ENCODE measurements at regions not wholly inside any gene's neighbourhood (a gene's known extent, or its start where the extent isn't known, plus 50 kb on each side); places are given as distances from the start of the nearest gene placed in this dataset.

DNA sequence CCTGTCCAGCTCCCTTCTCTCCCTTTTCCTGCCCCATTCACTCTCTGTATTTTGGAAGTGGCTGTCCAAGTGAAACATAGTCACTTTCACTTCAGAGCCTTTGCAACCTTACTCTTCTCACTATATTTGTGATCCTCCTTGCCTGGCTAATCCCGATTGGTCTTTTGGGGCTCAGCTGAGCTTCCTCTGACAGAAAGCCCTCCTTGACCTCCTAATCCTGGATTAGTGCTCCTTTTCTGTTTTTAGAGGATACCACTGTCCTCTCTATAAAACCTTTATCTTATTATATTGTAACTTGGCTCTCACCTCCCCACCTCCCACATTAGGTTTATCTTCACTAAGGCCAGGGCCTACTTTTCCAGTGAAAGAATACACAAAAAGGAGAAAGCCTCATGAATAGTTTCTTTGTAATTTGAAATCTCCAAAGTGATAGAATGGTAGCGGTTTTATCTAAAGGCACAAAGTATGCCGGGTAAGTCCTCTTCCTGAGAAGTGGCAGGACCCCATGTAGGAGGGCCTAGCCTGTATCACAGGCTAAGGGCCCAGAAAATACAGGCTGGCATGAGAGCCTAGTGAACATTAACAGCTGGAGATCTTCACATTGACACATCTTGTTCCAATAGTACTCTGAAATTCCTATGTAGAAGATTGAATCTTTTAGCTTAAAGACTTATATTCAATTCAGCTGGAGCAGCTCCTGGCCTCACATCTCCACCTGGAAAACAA lies 83.1 kb upstream of the GAREM1 start:
- no peak for ATAC-seq
- no peaks in the 10 kb centered on the region for H3K9me3 ChIP-seq
- DNase-seq: no peak
- TF ChIP-seq, protein P1, sequence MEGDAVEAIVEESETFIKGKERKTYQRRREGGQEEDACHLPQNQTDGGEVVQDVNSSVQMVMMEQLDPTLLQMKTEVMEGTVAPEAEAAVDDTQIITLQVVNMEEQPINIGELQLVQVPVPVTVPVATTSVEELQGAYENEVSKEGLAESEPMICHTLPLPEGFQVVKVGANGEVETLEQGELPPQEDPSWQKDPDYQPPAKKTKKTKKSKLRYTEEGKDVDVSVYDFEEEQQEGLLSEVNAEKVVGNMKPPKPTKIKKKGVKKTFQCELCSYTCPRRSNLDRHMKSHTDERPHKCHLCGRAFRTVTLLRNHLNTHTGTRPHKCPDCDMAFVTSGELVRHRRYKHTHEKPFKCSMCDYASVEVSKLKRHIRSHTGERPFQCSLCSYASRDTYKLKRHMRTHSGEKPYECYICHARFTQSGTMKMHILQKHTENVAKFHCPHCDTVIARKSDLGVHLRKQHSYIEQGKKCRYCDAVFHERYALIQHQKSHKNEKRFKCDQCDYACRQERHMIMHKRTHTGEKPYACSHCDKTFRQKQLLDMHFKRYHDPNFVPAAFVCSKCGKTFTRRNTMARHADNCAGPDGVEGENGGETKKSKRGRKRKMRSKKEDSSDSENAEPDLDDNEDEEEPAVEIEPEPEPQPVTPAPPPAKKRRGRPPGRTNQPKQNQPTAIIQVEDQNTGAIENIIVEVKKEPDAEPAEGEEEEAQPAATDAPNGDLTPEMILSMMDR (IDR thresholded peaks at IDR 0.05): no peak
- no peak for TF ChIP-seq POLR2A (IDR thresholded peaks at IDR 0.05)
- H3K36me3 ChIP-seq (replicated peaks in 1 of 2; ENCODE audit: insufficient read depth in 1 of 2, low read depth in 2 of 2): no peaks in the 10 kb centered on the region
- no peak overlapping the region for H3K27ac ChIP-seq
- 61% methylated on average over 3 of the region's 3 CpGs for WGBS, 2 donors
- H3K27me3 ChIP-seq: no peaks in the 10 kb centered on the region
- no peak overlapping the region for H3K4me3 ChIP-seq
- H3K4me1 ChIP-seq: no peaks in the 10 kb centered on the region
- intact Hi-C loops (cut with DNase I): loop anchor here (2.0 kb wide), 1 partner anchor 395 kb away; no protein-coding TSS in a partner anchor

DNA sequence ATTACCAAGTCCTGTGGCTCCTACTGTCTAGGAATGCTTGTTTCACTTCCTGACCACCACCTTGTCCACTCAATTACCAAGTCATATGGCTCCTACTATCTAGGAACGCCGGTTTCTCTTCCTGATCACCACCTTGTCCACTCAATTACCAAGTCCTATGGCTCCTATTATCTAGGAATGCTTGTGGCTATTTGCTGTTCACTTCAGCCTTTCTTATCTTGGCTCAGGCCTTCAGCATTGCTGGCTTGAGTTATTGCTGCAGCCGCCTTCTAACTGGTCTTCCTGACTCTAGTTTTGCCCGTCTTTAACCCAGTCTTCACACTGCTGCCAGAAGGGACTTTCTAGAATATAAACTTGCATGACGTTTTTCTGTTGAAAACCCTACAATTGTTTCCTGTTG lies 82.5 kb upstream of the GAREM1 start:
- Histone ChIP-seq H3K9me3 (no peaks in the 10 kb centered on the region), H3K36me3 (replicated peaks in 1 of 2; ENCODE audit: insufficient read depth in 1 of 2, low read depth in 2 of 2) (no peaks in the 10 kb centered on the region), H3K4me3 (no peak overlapping the region), H3K27ac (no peak overlapping the region), H3K4me1 (no peaks in the 10 kb centered on the region), H3K27me3 (no peaks in the 10 kb centered on the region)
- WGBS, 2 donors: 48 to 50% methylated on average over 5 of the region's 5 CpGs
- ATAC-seq: no peak
- intact Hi-C loops (cut with DNase I): loop anchor here (2.0 kb wide), 1 partner anchor 394 kb away; no protein-coding TSS in a partner anchor
- DNase-seq: no peak
- TF ChIP-seq, protein P1 (IDR thresholded peaks at IDR 0.05): no peak
- no peak for TF ChIP-seq POLR2A (IDR thresholded peaks at IDR 0.05)

DNA sequence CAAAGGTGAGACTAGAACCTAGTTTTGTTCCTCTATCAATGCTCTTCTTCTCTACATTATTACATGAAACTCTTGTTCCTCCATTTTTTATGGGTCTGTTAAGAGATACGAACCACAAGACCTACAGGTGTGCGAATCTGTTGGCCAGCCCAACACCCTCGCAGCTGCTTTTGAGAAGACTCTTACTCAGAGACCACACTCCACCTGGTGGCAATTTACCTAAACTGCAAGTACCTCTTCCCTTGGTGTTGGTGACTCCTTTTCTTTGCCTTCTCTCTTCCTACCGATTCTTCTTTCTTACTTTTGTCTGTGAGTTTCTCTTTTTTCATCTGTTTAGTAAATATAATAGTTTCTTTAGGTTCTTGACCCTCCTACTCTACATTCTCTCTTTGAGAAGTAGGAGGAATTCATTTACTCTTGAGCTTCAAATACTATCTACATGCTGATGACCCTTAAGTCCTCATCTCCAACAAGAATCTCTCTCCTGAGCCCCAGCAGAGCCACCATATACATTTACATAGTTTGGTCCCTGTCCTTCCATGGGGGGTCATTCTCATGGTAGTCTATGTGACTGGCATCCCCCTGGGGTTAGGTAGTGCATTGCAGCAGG lies 81.8 kb upstream of the GAREM1 start:
- H3K27ac ChIP-seq: no peak overlapping the region
- no peak overlapping the region for H3K4me3 ChIP-seq
- no peak for TF ChIP-seq POLR2A (IDR thresholded peaks at IDR 0.05)
- TF ChIP-seq, protein P1 (IDR thresholded peaks at IDR 0.05): peak; percentile 64 to 93 (median 87)
- intact Hi-C loops (cut with DNase I): loop anchor here (2.0 kb wide), 1 partner anchor 394 kb away; no protein-coding TSS in a partner anchor
- H3K27me3 ChIP-seq: no peaks in the 10 kb centered on the region
- no peaks in the 10 kb centered on the region for H3K36me3 ChIP-seq (replicated peaks in 1 of 2; ENCODE audit: insufficient read depth in 1 of 2, low read depth in 2 of 2)
- DNase-seq (peak; percentile 78 to 86 (median 84)), ATAC-seq (peak; percentile 84)
- no peaks in the 10 kb centered on the region for H3K9me3 ChIP-seq
- 4 to 7% methylated on average over 4 of the region's 4 CpGs for WGBS, 2 donors
- no peaks in the 10 kb centered on the region for H3K4me1 ChIP-seq

DNA sequence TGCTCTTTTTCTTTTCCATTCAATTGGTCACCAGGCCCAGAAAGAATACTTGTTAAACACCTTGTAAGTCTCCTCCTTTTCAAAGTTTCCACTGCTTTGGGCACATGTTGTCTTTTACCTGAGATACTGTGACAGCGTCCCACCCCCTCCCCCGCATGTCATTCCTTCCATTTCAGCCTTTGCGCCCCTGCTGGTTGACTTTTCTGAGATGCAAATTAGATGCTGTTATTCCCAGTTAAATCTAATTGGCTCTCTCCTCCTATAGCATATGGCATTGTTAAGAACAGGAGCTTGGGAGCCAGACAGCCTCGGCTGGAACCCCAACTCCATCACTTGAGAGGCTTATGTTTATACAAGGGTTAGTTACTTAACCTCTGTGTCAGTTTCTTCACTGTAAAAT lies 80.3 kb upstream of the GAREM1 start:
- DNase-seq (peak in 1 of 4 donors; percentile 11), ATAC-seq (no peak)
- no peaks in the 10 kb centered on the region for H3K4me1 ChIP-seq
- 40 to 43% methylated on average over 4 of the region's 4 CpGs for WGBS, 2 donors
- intact Hi-C loops (cut with DNase I): no loop called here
- H3K27me3 ChIP-seq: no peaks in the 10 kb centered on the region
- H3K4me3 ChIP-seq: no peak overlapping the region
- TF ChIP-seq, protein P1 (IDR thresholded peaks at IDR 0.05): no peak
- no peak for TF ChIP-seq POLR2A (IDR thresholded peaks at IDR 0.05)
- no peak overlapping the region for H3K27ac ChIP-seq
- no peaks in the 10 kb centered on the region for H3K9me3 ChIP-seq
- H3K36me3 ChIP-seq (replicated peaks in 1 of 2; ENCODE audit: insufficient read depth in 1 of 2, low read depth in 2 of 2): no peaks in the 10 kb centered on the region
